Neural cell (in vitro differentiated cells): ENCODE measurements at regions not wholly inside any gene's neighbourhood (a gene's known extent, or its start where the extent isn't known, plus 50 kb on each side); places are given as distances from the start of the nearest gene placed in this dataset.

Source experiments
- EP300 ChIP-seq: fragments of 450-650 bp; conservative IDR thresholded peaks from 2 replicates; pipeline ENCODE4 v1.6.1; 2014; ENCODE audit warnings: antibody characterized with exemption, mild to moderate bottlenecking, moderate library complexity; ENCODE audit not compliant: poor library complexity, severe bottlenecking
- EZH2 ChIP-seq: fragments of 200-600, 300-800 bp; shearing (Covaris generic), sonication (generic); IDR thresholded peaks from 2 replicates; pipeline ENCODE4 v1.6.1; 2014; ENCODE audit warnings: antibody characterized with exemption, low read length, borderline replicate concordance, mild to moderate bottlenecking; ENCODE audit not compliant: insufficient read depth, poor library complexity, severe bottlenecking
- POLR2AphosphoS5 ChIP-seq: IDR thresholded peaks from 2 replicates; pipeline ENCODE4 v1.6.1; 2012
- RAD21 ChIP-seq: fragments of 450-650 bp; conservative IDR thresholded peaks from 2 replicates; pipeline ENCODE4 v1.6.1; 2014; ENCODE audit warnings: antibody characterized with exemption, mild to moderate bottlenecking, moderate library complexity
- TAF1 ChIP-seq: IDR thresholded peaks from 2 replicates; pipeline ENCODE4 v1.6.1; 2012; ENCODE audit warnings: low read depth
- TF ChIP-seq, protein P1 (sequence below): fragments of 450-650 bp; IDR thresholded peaks from 2 replicates; pipeline ENCODE4 v1.5.1; 2014; ENCODE audit warnings: antibody characterized with exemption, mild to moderate bottlenecking, moderate library complexity; ENCODE audit not compliant: poor library complexity, severe bottlenecking
- TF ChIP-seq, protein P2 (sequence below): IDR thresholded peaks from 2 replicates; pipeline ENCODE4 v1.6.1; 2012; ENCODE audit warnings: borderline replicate concordance

DNA sequence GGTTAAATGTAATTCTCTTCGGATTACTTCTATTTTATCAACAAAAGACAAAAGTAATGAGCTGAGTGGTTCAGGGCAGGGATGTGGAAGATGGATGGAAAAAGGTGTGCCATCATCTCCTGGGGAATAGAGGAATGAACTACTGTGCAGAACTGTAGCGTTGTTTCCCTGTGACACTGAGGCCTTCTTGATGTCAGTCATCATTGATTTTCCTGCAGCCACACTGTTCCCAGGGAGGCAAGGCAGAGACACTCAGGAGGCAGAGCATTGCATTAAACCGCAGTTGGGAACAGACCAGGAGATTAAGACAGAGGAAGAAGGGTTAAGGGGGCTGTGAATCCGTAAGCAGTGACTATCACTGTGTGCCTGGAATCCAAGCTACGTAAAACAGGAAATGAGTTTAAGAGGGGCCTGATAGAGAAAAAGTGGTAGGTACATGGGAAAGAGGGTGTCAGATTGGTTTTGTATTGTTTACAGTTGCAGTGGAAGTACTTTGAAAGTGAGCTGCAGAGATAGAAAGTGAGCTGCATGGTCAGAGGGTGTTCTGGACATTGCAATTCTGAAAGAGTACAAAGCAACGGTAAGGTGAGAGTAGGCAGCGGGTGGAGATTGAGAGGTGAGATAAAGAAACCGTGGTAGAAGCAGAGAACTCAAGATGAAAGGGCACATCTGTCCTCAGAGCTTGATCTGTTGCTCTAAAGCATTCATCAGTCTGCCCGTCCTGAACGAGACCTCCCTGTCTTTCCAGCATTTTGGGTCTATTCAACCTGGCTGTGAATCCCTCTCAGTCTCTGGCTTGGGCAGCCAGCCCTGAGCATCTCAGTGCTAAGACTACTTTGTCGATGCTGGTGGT lies 793.4 kb upstream of the CELF4 start:
- TF ChIP-seq RAD21 (no peak), EZH2 (no peak), POLR2AphosphoS5 (no peak), EP300 (no peak), TAF1 (no peak)
- TF ChIP-seq, protein P1, sequence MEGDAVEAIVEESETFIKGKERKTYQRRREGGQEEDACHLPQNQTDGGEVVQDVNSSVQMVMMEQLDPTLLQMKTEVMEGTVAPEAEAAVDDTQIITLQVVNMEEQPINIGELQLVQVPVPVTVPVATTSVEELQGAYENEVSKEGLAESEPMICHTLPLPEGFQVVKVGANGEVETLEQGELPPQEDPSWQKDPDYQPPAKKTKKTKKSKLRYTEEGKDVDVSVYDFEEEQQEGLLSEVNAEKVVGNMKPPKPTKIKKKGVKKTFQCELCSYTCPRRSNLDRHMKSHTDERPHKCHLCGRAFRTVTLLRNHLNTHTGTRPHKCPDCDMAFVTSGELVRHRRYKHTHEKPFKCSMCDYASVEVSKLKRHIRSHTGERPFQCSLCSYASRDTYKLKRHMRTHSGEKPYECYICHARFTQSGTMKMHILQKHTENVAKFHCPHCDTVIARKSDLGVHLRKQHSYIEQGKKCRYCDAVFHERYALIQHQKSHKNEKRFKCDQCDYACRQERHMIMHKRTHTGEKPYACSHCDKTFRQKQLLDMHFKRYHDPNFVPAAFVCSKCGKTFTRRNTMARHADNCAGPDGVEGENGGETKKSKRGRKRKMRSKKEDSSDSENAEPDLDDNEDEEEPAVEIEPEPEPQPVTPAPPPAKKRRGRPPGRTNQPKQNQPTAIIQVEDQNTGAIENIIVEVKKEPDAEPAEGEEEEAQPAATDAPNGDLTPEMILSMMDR: no peak
- TF ChIP-seq, protein P2, sequence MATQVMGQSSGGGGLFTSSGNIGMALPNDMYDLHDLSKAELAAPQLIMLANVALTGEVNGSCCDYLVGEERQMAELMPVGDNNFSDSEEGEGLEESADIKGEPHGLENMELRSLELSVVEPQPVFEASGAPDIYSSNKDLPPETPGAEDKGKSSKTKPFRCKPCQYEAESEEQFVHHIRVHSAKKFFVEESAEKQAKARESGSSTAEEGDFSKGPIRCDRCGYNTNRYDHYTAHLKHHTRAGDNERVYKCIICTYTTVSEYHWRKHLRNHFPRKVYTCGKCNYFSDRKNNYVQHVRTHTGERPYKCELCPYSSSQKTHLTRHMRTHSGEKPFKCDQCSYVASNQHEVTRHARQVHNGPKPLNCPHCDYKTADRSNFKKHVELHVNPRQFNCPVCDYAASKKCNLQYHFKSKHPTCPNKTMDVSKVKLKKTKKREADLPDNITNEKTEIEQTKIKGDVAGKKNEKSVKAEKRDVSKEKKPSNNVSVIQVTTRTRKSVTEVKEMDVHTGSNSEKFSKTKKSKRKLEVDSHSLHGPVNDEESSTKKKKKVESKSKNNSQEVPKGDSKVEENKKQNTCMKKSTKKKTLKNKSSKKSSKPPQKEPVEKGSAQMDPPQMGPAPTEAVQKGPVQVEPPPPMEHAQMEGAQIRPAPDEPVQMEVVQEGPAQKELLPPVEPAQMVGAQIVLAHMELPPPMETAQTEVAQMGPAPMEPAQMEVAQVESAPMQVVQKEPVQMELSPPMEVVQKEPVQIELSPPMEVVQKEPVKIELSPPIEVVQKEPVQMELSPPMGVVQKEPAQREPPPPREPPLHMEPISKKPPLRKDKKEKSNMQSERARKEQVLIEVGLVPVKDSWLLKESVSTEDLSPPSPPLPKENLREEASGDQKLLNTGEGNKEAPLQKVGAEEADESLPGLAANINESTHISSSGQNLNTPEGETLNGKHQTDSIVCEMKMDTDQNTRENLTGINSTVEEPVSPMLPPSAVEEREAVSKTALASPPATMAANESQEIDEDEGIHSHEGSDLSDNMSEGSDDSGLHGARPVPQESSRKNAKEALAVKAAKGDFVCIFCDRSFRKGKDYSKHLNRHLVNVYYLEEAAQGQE: no peak
